Spleen (tissue), 11 donors: ENCODE measurements at regions not wholly inside any gene's neighbourhood (a gene's known extent, or its start where the extent isn't known, plus 50 kb on each side); places are given as distances from the start of the nearest gene placed in this dataset.

Experiments
- DNase-seq: peaks from one replicate; pipeline ENCODE4 v3.0.0-alpha.2; 2020
- H3K27ac ChIP-seq, 8 donors: fragments of 200-600 bp; sonication (generic) in 7 of 8; 1 replicate in 4 of 8; 2 replicates in 4 of 8; pipeline versions ENCODE4 v1.5.0 to v1.8.0; 2016 to 2021; ENCODE audit warnings: inconsistent platforms in 4 of 8, mild to moderate bottlenecking in 4 of 8, moderate library complexity in 1 of 8
- H3K27me3 ChIP-seq, 7 donors: fragments of 200-600 bp; sonication (generic) in 6 of 7; replicated peaks in 1 of 7; 1 replicate in 4 of 7; 2 replicates in 3 of 7; pipeline versions ENCODE4 v1.5.0 to v1.8.0; 2016 to 2021; ENCODE audit warnings: inconsistent platforms in 3 of 7, mild to moderate bottlenecking in 1 of 7
- H3K36me3 ChIP-seq, 6 donors: fragments of 200-600 bp; sonication (generic) in 5 of 6; 1 replicate in 4 of 6; 2 replicates in 2 of 6; pipeline versions ENCODE4 v1.5.0 to v1.8.0; 2016 to 2021; ENCODE audit warnings: inconsistent platforms in 2 of 6
- H3K4me1 ChIP-seq, 6 donors: fragments of 200-600 bp; sonication (generic) in 5 of 6; 1 replicate in 3 of 6; 2 replicates in 3 of 6; pipeline versions ENCODE4 v1.5.0 to v1.8.0; 2016 to 2021; ENCODE audit warnings: inconsistent platforms in 3 of 6
- H3K4me3 ChIP-seq, 8 donors: fragments of 200-600 bp; sonication (generic) in 7 of 8; 1 replicate in 4 of 8; 2 replicates in 4 of 8; pipeline versions ENCODE4 v1.5.0 to v1.8.0; 2016 to 2021; ENCODE audit warnings: inconsistent platforms in 4 of 8, mild to moderate bottlenecking in 4 of 8, moderate library complexity in 2 of 8
- H3K9me3 ChIP-seq, 8 donors: fragments of 200-600 bp; sonication (generic) in 7 of 8; 1 replicate in 4 of 8; 2 replicates in 4 of 8; pipeline versions ENCODE4 v1.5.0 to v1.8.0; 2016 to 2021; ENCODE audit warnings: inconsistent platforms in 4 of 8
- POLR2A ChIP-seq, 3 donors: fragments of 450-650 bp; IDR thresholded peaks; one replicate each; pipeline ENCODE4 v1.5.1; 2017; ENCODE audit warnings: antibody characterized with exemption in 3 of 3, mild to moderate bottlenecking in 1 of 3
- POLR2AphosphoS5 ChIP-seq, 3 donors: sonication (generic); formaldehyde crosslinking; IDR thresholded peaks; one replicate each; pipeline ENCODE4 v1.5.1; 2017; ENCODE audit warnings: antibody characterized with exemption in 3 of 3
- WGBS, 5 donors: extraction: QIAGEN DNeasy Blood & Tissue Kit in 3 of 5; methylation state at CpG; one replicate each; pipeline versions ENCODE4 v1.1.5 to v1.1.7; 2013 to 2018; 5-methylcytosine and 5-hydroxymethylcytosine counted together
- intact Hi-C: fragments of 100-400 bp; cut with DNase I; formaldehyde crosslinking; loops from one replicate; pipeline ENCODE4 v1.15.0; 2023; ENCODE audit warnings: low total_unique reads
- TF ChIP-seq, protein P1 (sequence below), 11 experiments: fragments of 200-600 bp in 7 of 11; fragments of 450-650 bp in 4 of 11; sonication (generic) in 4 of 11; IDR thresholded peaks in 8 of 11; conservative IDR thresholded peaks in 3 of 11; 1 replicate in 7 of 11; 2 replicates in 4 of 11; pipeline versions ENCODE4 v1.4.0 to v1.8.0; 2016 to 2021; ENCODE audit warnings: antibody characterized with exemption in 11 of 11, inconsistent platforms in 4 of 11, mild to moderate bottlenecking in 1 of 11
- donor health status: healthy with polysubstance abuse.
- donor health status: DM: no; HTN: no; CAD: no; lungs with moderate emphysema.
- donor health status: DM: no; HTN: no; CAD: no.
- donor health status: Bipolar disorder and iron deficiency.
- donor health status: healthy.
- donor health status: DM: no; HTN: no; CAD: no.
- donor health status: DM: yes; HTN: yes; CAD: no.

DNA sequence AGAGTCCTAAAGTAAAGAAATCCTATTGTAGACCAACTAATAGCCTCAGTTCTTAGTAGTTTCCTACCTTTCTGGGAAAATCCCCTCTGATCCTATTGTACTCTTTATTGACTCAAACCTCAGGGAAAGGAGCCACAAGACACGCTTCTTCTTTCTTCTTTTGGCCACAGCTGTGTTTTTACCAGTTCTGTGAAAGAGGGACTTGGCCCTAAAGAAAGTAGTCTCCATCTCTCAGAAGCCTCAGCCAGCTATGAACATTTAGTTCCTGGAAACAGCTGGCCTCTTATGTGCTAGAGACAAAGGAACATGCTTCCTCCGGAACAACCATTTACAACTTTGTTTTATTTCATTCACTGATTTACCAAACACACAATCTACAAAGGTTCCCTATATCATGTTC lies 66.1 kb upstream of the ARID2 start:
- no peak for DNase-seq
- peaks cover 0 to 4% (median under 1%) of the 10 kb centered on the region in 6 donors for H3K4me1 ChIP-seq
- no peaks in the 10 kb centered on the region for H3K9me3 ChIP-seq
- H3K27ac ChIP-seq = no peak overlapping the region
- WGBS, 5 donors = 32 to 47% (median 38%) methylated on average over 2 of the region's 2 CpGs
- TF ChIP-seq POLR2A (IDR thresholded peaks at IDR 0.05) (no peak), POLR2AphosphoS5 (IDR thresholded peaks at IDR 0.05) (no peak)
- TF ChIP-seq, protein P1, sequence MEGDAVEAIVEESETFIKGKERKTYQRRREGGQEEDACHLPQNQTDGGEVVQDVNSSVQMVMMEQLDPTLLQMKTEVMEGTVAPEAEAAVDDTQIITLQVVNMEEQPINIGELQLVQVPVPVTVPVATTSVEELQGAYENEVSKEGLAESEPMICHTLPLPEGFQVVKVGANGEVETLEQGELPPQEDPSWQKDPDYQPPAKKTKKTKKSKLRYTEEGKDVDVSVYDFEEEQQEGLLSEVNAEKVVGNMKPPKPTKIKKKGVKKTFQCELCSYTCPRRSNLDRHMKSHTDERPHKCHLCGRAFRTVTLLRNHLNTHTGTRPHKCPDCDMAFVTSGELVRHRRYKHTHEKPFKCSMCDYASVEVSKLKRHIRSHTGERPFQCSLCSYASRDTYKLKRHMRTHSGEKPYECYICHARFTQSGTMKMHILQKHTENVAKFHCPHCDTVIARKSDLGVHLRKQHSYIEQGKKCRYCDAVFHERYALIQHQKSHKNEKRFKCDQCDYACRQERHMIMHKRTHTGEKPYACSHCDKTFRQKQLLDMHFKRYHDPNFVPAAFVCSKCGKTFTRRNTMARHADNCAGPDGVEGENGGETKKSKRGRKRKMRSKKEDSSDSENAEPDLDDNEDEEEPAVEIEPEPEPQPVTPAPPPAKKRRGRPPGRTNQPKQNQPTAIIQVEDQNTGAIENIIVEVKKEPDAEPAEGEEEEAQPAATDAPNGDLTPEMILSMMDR (IDR thresholded peaks at IDR 0.05 in 8 of 11, conservative IDR thresholded peaks at IDR 0.05 in 3 of 11) = no peak
- intact Hi-C loops = no loop called here
- H3K4me3 ChIP-seq = no peak overlapping the region
- H3K27me3 ChIP-seq = no peaks in the 10 kb centered on the region
- H3K36me3 ChIP-seq = no peaks in the 10 kb centered on the region

DNA sequence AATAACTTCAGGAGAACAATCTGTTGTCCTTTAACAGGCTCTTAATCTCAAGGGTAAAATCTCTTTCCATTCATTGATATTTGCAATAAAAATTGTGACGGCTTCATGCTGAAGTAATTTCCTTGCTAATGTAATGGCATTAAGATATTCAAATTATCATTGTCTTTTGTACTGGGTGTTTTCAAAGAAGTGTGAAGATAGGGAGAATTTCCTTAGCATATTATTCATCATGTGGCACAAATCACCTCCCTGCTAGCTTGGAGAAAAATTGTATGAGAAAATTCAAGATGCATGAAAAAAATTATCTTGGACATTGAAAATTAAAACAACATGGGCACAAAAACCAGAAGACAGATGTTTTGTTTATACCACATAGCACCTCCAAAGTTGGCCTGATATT lies 63.6 kb upstream of the ARID2 start:
- no peak overlapping the region for H3K27ac ChIP-seq

DNA sequence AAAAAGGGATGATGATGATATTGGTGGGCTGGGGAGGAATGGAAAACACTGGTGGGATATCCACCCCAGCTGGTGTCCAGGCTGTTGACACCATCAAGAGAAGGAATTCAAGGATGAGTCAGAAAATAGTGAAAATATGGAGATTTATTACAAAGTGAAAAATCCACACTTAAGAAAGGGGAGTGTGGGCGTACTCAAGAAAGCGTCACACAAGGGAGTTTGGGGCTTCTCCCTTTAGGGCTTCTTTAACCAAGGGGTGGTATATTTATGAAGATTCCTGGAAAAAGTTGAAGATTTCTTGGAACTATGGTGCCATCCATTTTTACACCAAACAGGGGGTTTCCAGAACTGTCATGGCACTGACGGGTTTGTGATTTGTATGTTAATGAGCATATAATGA lies 63.1 kb upstream of the ARID2 start:
- 83 to 90% (median 85%) methylated on average over 3 of the region's 3 CpGs for WGBS, 5 donors
- intact Hi-C loops = no loop called here
- no peaks in the 10 kb centered on the region for H3K9me3 ChIP-seq
- no peaks in the 10 kb centered on the region for H3K27me3 ChIP-seq
- no peak for TF ChIP-seq POLR2A (IDR thresholded peaks at IDR 0.05)
- TF ChIP-seq, protein P1 (IDR thresholded peaks at IDR 0.05 in 8 of 11, conservative IDR thresholded peaks at IDR 0.05 in 3 of 11) = no peak
- no peak for TF ChIP-seq POLR2AphosphoS5 (IDR thresholded peaks at IDR 0.05)
- DNase-seq = no peak
- no peaks in the 10 kb centered on the region for H3K36me3 ChIP-seq
- H3K4me3 ChIP-seq = no peak overlapping the region
- peaks cover 13 to 33% (median 28%) of the 10 kb centered on the region in 6 donors for H3K4me1 ChIP-seq
- H3K27ac ChIP-seq = no peak overlapping the region

More for the DNA sequence above, 63.6 kb upstream of the ARID2 start:
- H3K36me3 ChIP-seq = no peaks in the 10 kb centered on the region
- WGBS, 5 donors = 79 to 95% (median 87%) methylated on average over 1 of the region's 1 CpG
- H3K4me3 ChIP-seq = no peak overlapping the region
- H3K4me1 ChIP-seq = peaks cover 11 to 29% (median 25%) of the 10 kb centered on the region in 6 donors
- no peak for DNase-seq
- TF ChIP-seq, protein P1 (IDR thresholded peaks at IDR 0.05 in 8 of 11, conservative IDR thresholded peaks at IDR 0.05 in 3 of 11) = no peak
- TF ChIP-seq POLR2A (IDR thresholded peaks at IDR 0.05) (no peak), POLR2AphosphoS5 (IDR thresholded peaks at IDR 0.05) (no peak)
- intact Hi-C loops = no loop called here
- no peaks in the 10 kb centered on the region for H3K9me3 ChIP-seq
- H3K27me3 ChIP-seq = no peaks in the 10 kb centered on the region

DNA sequence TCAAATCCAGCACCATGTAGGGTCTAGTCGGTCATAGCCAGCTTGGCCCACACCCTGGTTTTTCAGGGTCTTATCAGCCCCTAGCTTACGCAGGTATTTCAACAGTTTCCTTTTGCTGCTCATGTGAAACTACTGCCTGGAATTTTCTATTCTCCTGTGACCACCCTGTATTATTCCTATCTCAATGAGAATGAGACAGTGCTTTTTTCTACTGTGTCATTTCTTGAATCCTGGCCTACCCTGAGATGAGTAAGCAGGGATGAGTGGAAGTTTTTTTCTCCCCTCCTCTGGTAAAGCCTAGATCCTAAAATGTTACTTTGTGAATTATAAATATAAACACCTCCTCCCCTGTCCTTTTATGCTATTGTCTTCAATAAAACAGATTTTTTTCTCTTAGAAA lies 62.7 kb upstream of the ARID2 start:
- Histone ChIP-seq H3K4me1 (peaks cover 13 to 36% (median 28%) of the 10 kb centered on the region in 6 donors), H3K36me3 (no peaks in the 10 kb centered on the region), H3K4me3 (no peak overlapping the region), H3K9me3 (no peaks in the 10 kb centered on the region), H3K27me3 (no peaks in the 10 kb centered on the region), H3K27ac (no peak overlapping the region)
- TF ChIP-seq POLR2A (IDR thresholded peaks at IDR 0.05) = no peak
- TF ChIP-seq POLR2AphosphoS5 (IDR thresholded peaks at IDR 0.05) = no peak
- TF ChIP-seq, protein P1 (IDR thresholded peaks at IDR 0.05 in 8 of 11, conservative IDR thresholded peaks at IDR 0.05 in 3 of 11) = no peak
- 77 to 86% (median 85%) methylated on average over 2 of the region's 2 CpGs for WGBS, 5 donors
- intact Hi-C loops = no loop called here
- DNase-seq = no peak
